ENCODE measurements at regions not wholly inside any gene's neighbourhood (a gene's known extent, or its start where the extent isn't known, plus 50 kb on each side); places are given as distances from the start of the nearest gene placed in this dataset.

DNA sequence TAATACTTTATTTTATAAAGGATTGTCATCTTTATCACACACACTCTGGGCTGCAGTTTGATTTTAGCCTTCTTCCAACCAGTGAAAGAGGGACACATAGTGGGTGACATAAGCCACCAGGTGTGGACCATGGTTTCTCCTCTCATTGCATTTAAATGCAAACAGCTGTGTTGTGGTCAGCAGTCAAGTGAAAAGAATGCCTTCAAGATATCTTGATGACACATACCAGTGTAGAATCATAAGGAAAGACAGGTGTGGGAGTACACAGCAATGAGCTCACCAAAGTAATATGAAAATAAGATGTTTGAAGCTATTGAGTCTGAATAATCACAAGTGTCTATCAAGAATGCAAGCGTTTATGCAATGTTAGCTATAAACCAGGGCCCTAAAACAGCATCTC is 580.0 kb downstream of the XPNPEP1 start:
- TF ChIP-seq CTCF (IDR thresholded peaks at IDR 0.05) (no peak), POLR2A (IDR thresholded peaks at IDR 0.05; ENCODE audit: low read depth) (no peak)
